ENCODE measurements at regions not wholly inside any gene's neighbourhood (a gene's known extent, or its start where the extent isn't known, plus 50 kb on each side); places are given as distances from the start of the nearest gene placed in this dataset.

- TF ChIP-seq CTCF (IDR thresholded peaks at IDR 0.05): no peak
- no peak for TF ChIP-seq POLR2AphosphoS5 (IDR thresholded peaks at IDR 0.05)
Observed at GRCh38 chr12:125890366-125890905, 825.2 kb downstream of the AACS start.

Measured in stomach (tissue), 4 donors.